ENCODE measurements at regions not wholly inside any gene's neighbourhood (a gene's known extent, or its start where the extent isn't known, plus 50 kb on each side); places are given as distances from the start of the nearest gene placed in this dataset.

- no peak for DNase-seq (ENCODE audit: low read depth)
These were observed 579.5 kb downstream of the MBD2 start for GRCh38 chr18:53644799-53645471.

GRCh38 chr18:53639687-53640086 is 584.8 kb downstream of the MBD2 start:
- DNase-seq (ENCODE audit: low read depth), result no peak

GRCh38 chr18:53629337-53629736 is 595.1 kb downstream of the MBD2 start:
- no peak for DNase-seq (ENCODE audit: low read depth)

GRCh38 chr18:53625997-53626599 is 598.4 kb downstream of the MBD2 start:
- no peak for DNase-seq (ENCODE audit: low read depth)

- no peak for DNase-seq (ENCODE audit: low read depth)
These were observed 613.5 kb downstream of the MBD2 start for GRCh38 chr18:53610957-53611356.

GRCh38 chr18:53606792-53607191 is 617.7 kb downstream of the MBD2 start:
- no peak for DNase-seq (ENCODE audit: low read depth)

- no peak for DNase-seq (ENCODE audit: low read depth)
These were observed 619.3 kb downstream of the MBD2 start for GRCh38 chr18:53605198-53605597.

GRCh38 chr18:53603276-53603675 is 621.2 kb downstream of the MBD2 start:
- no peak for DNase-seq (ENCODE audit: low read depth)

GRCh38 chr18:53601344-53601743 is 623.1 kb downstream of the MBD2 start:
- DNase-seq (ENCODE audit: low read depth), result no peak

GRCh38 chr18:53586923-53587322 is 637.5 kb downstream of the MBD2 start:
- DNase-seq (ENCODE audit: low read depth), result no peak
